Activated CD4-positive, alpha-beta T cell treated with anti-CD3 and anti-CD28 coated beads for 4 hours (primary cell): ENCODE measurements at regions not wholly inside any gene's neighbourhood (a gene's known extent, or its start where the extent isn't known, plus 50 kb on each side); places are given as distances from the start of the nearest gene placed in this dataset.
A peak's percentile ranks its signal among the peaks of the same experiment; 100 is the strongest.

Source experiments
- DNase-seq, 2 donors: peaks; one replicate each; pipeline ENCODE4 v3.0.0-alpha.2; 2020

GRCh38 chr14:98370352-98370751 lies 901.6 kb downstream of the BCL11B start:
- no peak for DNase-seq

- no peak for DNase-seq
These were observed 900.9 kb downstream of the BCL11B start for GRCh38 chr14:98371141-98371540.

- no peak for DNase-seq
These were observed 897.9 kb downstream of the BCL11B start for GRCh38 chr14:98374136-98374535.

GRCh38 chr14:98375566-98375965 lies 896.4 kb downstream of the BCL11B start:
- no peak for DNase-seq

GRCh38 chr14:98379830-98380229 lies 892.2 kb downstream of the BCL11B start:
- no peak for DNase-seq

GRCh38 chr14:98382662-98383061 lies 889.3 kb downstream of the BCL11B start:
- no peak for DNase-seq

GRCh38 chr14:98385851-98386250 lies 886.1 kb downstream of the BCL11B start:
- no peak for DNase-seq

- DNase-seq: no peak
These were observed 880.9 kb downstream of the BCL11B start for GRCh38 chr14:98391061-98391460.

- DNase-seq: no peak
These were observed 878.5 kb downstream of the BCL11B start for GRCh38 chr14:98393527-98393926.

- no peak for DNase-seq
These were observed 867.2 kb downstream of the BCL11B start for GRCh38 chr14:98404811-98405210.

- no peak for DNase-seq
These were observed 863.9 kb downstream of the BCL11B start for GRCh38 chr14:98408024-98408555.

- no peak for DNase-seq
These were observed 863.3 kb downstream of the BCL11B start for GRCh38 chr14:98408713-98409112.

- no peak for DNase-seq
These were observed 860.8 kb downstream of the BCL11B start for GRCh38 chr14:98411154-98411553.

GRCh38 chr14:98412431-98412830 lies 859.6 kb downstream of the BCL11B start:
- DNase-seq: no peak

GRCh38 chr14:98415766-98416165 lies 856.2 kb downstream of the BCL11B start:
- DNase-seq: no peak

GRCh38 chr14:98417001-98417400 lies 855.0 kb downstream of the BCL11B start:
- DNase-seq: no peak

GRCh38 chr14:98428483-98428994 lies 843.5 kb downstream of the BCL11B start:
- no peak for DNase-seq

GRCh38 chr14:98433436-98433835 lies 838.6 kb downstream of the BCL11B start:
- no peak for DNase-seq

GRCh38 chr14:98437113-98437512 lies 834.9 kb downstream of the BCL11B start:
- no peak for DNase-seq

- peak; percentile 5 to 12 for DNase-seq
These were observed 827.9 kb downstream of the BCL11B start for GRCh38 chr14:98444077-98444476.

- DNase-seq: no peak
These were observed 826.3 kb downstream of the BCL11B start for GRCh38 chr14:98445718-98446117.

GRCh38 chr14:98446508-98446907 lies 825.5 kb downstream of the BCL11B start:
- DNase-seq: no peak

- no peak for DNase-seq
These were observed 815.8 kb downstream of the BCL11B start for GRCh38 chr14:98456231-98456630.

GRCh38 chr14:98458702-98459101 lies 813.3 kb downstream of the BCL11B start:
- DNase-seq: no peak

- no peak for DNase-seq
These were observed 809.1 kb downstream of the BCL11B start for GRCh38 chr14:98462908-98463307.
